Posterior cingulate gyrus (tissue), 11 donors: ENCODE measurements at regions not wholly inside any gene's neighbourhood (a gene's known extent, or its start where the extent isn't known, plus 50 kb on each side); places are given as distances from the start of the nearest gene placed in this dataset.

Source experiments
- DNase-seq, 10 donors: peaks; one replicate each; pipeline versions ENCODE4 v3.0.0 to v3.0.0-alpha.2; 2020 to 2021; ENCODE audit warnings: mixed read lengths in 3 of 10
- intact Hi-C: fragments of 100-400 bp; cut with DNase I; formaldehyde crosslinking; loops from one replicate; pipeline ENCODE4 v1.15.1; 2023

- no peak for DNase-seq
- intact Hi-C loops: no loop called here
These were observed 784.6 kb downstream of the NR2F2 start for GRCh38 chr15:97114900-97115760.

GRCh38 chr15:97115761-97116070 is 785.2 kb downstream of the NR2F2 start:
- no peak for DNase-seq
- intact Hi-C loops: no loop called here

GRCh38 chr15:97124790-97125189 is 794.3 kb downstream of the NR2F2 start:
- no peak for DNase-seq
- intact Hi-C loops: no loop called here

- intact Hi-C loops: no loop called here
- DNase-seq: no peak
These were observed 796.2 kb downstream of the NR2F2 start for GRCh38 chr15:97126553-97127233.

- intact Hi-C loops: no loop called here
- peak in 4 of 10 donors; percentile 5 to 84 (median 48) for DNase-seq
These were observed 799.2 kb downstream of the NR2F2 start for GRCh38 chr15:97129674-97130073.

GRCh38 chr15:97140216-97140615 is 809.7 kb downstream of the NR2F2 start:
- intact Hi-C loops: no loop called here
- no peak for DNase-seq

GRCh38 chr15:97141360-97141759 is 810.9 kb downstream of the NR2F2 start:
- intact Hi-C loops: no loop called here
- DNase-seq: no peak

- no peak for DNase-seq
- intact Hi-C loops: no loop called here
These were observed 811.4 kb downstream of the NR2F2 start for GRCh38 chr15:97141871-97142270.

- no peak for DNase-seq
- intact Hi-C loops: no loop called here
These were observed 813.3 kb downstream of the NR2F2 start for GRCh38 chr15:97143592-97144376.

- peak in 1 of 10 donors; percentile 10 for DNase-seq
- intact Hi-C loops: no loop called here
These were observed 813.8 kb downstream of the NR2F2 start for GRCh38 chr15:97144377-97144711.

- no peak for DNase-seq
- intact Hi-C loops: no loop called here
These were observed 813.3 kb upstream of the ARRDC4 start for GRCh38 chr15:97146929-97147870.

- DNase-seq: no peak
- intact Hi-C loops: no loop called here
These were observed 807.0 kb upstream of the ARRDC4 start for GRCh38 chr15:97153356-97153965.

GRCh38 chr15:97156739-97157265 is 803.7 kb upstream of the ARRDC4 start:
- no peak for DNase-seq
- intact Hi-C loops: no loop called here

GRCh38 chr15:97162805-97163495 is 797.6 kb upstream of the ARRDC4 start:
- DNase-seq: no peak
- intact Hi-C loops: no loop called here

- no peak for DNase-seq
- intact Hi-C loops: no loop called here
These were observed 795.3 kb upstream of the ARRDC4 start for GRCh38 chr15:97165205-97165604.

GRCh38 chr15:97168704-97169475 is 791.6 kb upstream of the ARRDC4 start:
- intact Hi-C loops: no loop called here
- no peak for DNase-seq

- DNase-seq: no peak
- intact Hi-C loops: no loop called here
These were observed 788.9 kb upstream of the ARRDC4 start for GRCh38 chr15:97171556-97171955.

GRCh38 chr15:97174886-97175540 is 785.5 kb upstream of the ARRDC4 start:
- DNase-seq: no peak
- intact Hi-C loops: no loop called here
